GM23338 (cell line): ENCODE measurements at regions not wholly inside any gene's neighbourhood (a gene's known extent, or its start where the extent isn't known, plus 50 kb on each side); places are given as distances from the start of the nearest gene placed in this dataset.

ENCODE experiments used
- ATAC-seq: fragments of 200-7000 bp; cut with Tn5 transposase; 3 replicates; pipeline ENCODE4 v1.9.1; 2020
- DNase-seq: peaks from one replicate; pipeline ENCODE4 v3.0.0-alpha.2; 2015; ENCODE audit warnings: low spot score
- H2AFZ ChIP-seq: fragments of 200-600 bp; sonication (generic); 2 replicates; pipeline ENCODE4 v1.8.0; 2016; ENCODE audit warnings: antibody characterized with exemption, mild to moderate bottlenecking, moderate library complexity
- H3F3A ChIP-seq: fragments of 200-600 bp; sonication (generic); replicated peaks from 2 replicates; pipeline ENCODE4 v1.8.0; 2017; ENCODE audit warnings: antibody characterized with exemption, mixed run types, low read depth
- H3K27ac ChIP-seq: fragments of 200-600 bp; sonication (generic); 2 replicates; pipeline ENCODE4 v1.6.1; 2016; ENCODE audit warnings: low read depth
- H3K27me3 ChIP-seq: fragments of 200-600 bp; sonication (generic); 2 replicates; pipeline ENCODE4 v1.8.0; 2016; ENCODE audit warnings: mild to moderate bottlenecking, mixed run types, moderate library complexity; ENCODE audit not compliant: insufficient read depth
- H3K36me3 ChIP-seq: fragments of 200-600 bp; sonication (generic); 2 replicates; pipeline ENCODE4 v1.8.0; 2016; ENCODE audit warnings: mild to moderate bottlenecking; ENCODE audit not compliant: insufficient read depth
- H3K4me1 ChIP-seq: fragments of 200-600 bp; sonication (generic); 2 replicates; pipeline ENCODE4 v1.8.0; 2016; ENCODE audit warnings: mild to moderate bottlenecking, moderate library complexity; ENCODE audit not compliant: insufficient read depth
- H3K4me2 ChIP-seq: fragments of 200-600 bp; sonication (generic); 2 replicates; pipeline ENCODE4 v1.7.1; 2017; ENCODE audit warnings: mixed run types
- H3K4me3 ChIP-seq: fragments of 200-600 bp; sonication (generic); 2 replicates; pipeline ENCODE4 v1.6.1; 2016; ENCODE audit warnings: mixed run types
- H3K79me2 ChIP-seq: fragments of 200-600 bp; sonication (generic); replicated peaks from 2 replicates; pipeline ENCODE4 v1.8.0; 2017; ENCODE audit warnings: mild to moderate bottlenecking; ENCODE audit not compliant: insufficient read depth
- H3K9me2 ChIP-seq: fragments of 200-600 bp; sonication (generic); 2 replicates; pipeline ENCODE4 v1.8.0; 2017; ENCODE audit not compliant: insufficient read depth
- H4K20me1 ChIP-seq: fragments of 200-600 bp; sonication (generic); replicated peaks from 2 replicates; pipeline ENCODE4 v1.8.0; 2017; ENCODE audit warnings: mild to moderate bottlenecking; ENCODE audit not compliant: insufficient read depth
- H3K27ac Mint-ChIP-seq: 2 replicates; pipeline ENCODE4 v1.8.0; 2020; ENCODE audit warnings: inconsistent platforms, mild to moderate bottlenecking, moderate library complexity, mixed read lengths
- H3K27me3 Mint-ChIP-seq: 3 replicates; pipeline ENCODE4 v1.8.0; 2022; ENCODE audit warnings: low read depth, mild to moderate bottlenecking, moderate library complexity, mixed read lengths, inconsistent platforms; ENCODE audit not compliant: insufficient read depth, poor library complexity
- H3K36me3 Mint-ChIP-seq: 3 replicates; pipeline ENCODE4 v1.8.0; 2021; ENCODE audit warnings: low read depth, mild to moderate bottlenecking, inconsistent platforms, moderate library complexity, mixed read lengths
- H3K4me1 Mint-ChIP-seq: 3 replicates; pipeline ENCODE4 v1.8.0; 2020; ENCODE audit warnings: mild to moderate bottlenecking, inconsistent platforms, mixed read lengths
- H3K4me3 Mint-ChIP-seq: 3 replicates; pipeline ENCODE4 v1.8.0; 2021; ENCODE audit warnings: moderate library complexity, mild to moderate bottlenecking, inconsistent platforms, mixed read lengths
- H3K9me3 Mint-ChIP-seq: 3 replicates; pipeline ENCODE4 v1.8.0; 2020; ENCODE audit warnings: moderate library complexity, mild to moderate bottlenecking, inconsistent platforms, mixed read lengths
- CREB1 ChIP-seq: fragments of 250-450 bp; sonication (Bioruptor Pico); IDR thresholded peaks from 2 replicates; pipeline ENCODE4 v1.5.0; 2020; ENCODE audit warnings: low read depth, mild to moderate bottlenecking, moderate library complexity
- EZH2 ChIP-seq: fragments of 200-600 bp; sonication (generic); IDR thresholded peaks from one replicate; pipeline ENCODE4 v1.8.0; 2017; ENCODE audit warnings: antibody characterized with exemption, mild to moderate bottlenecking, low read depth; ENCODE audit not compliant: unreplicated experiment
- EZH2phosphoT487 ChIP-seq: fragments of 200-600 bp; sonication (generic); IDR thresholded peaks from one replicate; pipeline ENCODE4 v1.8.1; 2018; ENCODE audit warnings: antibody characterized with exemption; ENCODE audit not compliant: unreplicated experiment
- JUNB ChIP-seq: IDR thresholded peaks from one replicate; pipeline ENCODE4 v1.6.1; 2016; ENCODE audit warnings: antibody characterized with exemption; ENCODE audit not compliant: unreplicated experiment
- NANOG ChIP-seq: IDR thresholded peaks from 2 replicates; pipeline ENCODE4 v1.6.1; 2016; ENCODE audit warnings: antibody characterized with exemption, borderline replicate concordance
- POLR2AphosphoS5 ChIP-seq: IDR thresholded peaks from 2 replicates; pipeline ENCODE4 v1.6.1; 2016; ENCODE audit warnings: antibody characterized with exemption, low read depth
- STAT1 ChIP-seq: IDR thresholded peaks from one replicate; pipeline ENCODE4 v1.6.1; 2016; ENCODE audit warnings: antibody characterized with exemption; ENCODE audit not compliant: unreplicated experiment
- ZNF114 ChIP-seq: fragments of 250-450 bp; sonication (Bioruptor Pico); IDR thresholded peaks from 2 replicates; pipeline ENCODE4 v1.5.0; 2020; ENCODE audit warnings: mild to moderate bottlenecking, moderate library complexity
- ZNF331 ChIP-seq: fragments of 250-450 bp; sonication (Bioruptor Pico); IDR thresholded peaks from 2 replicates; pipeline ENCODE4 v1.5.0; 2020; ENCODE audit warnings: low read depth, mild to moderate bottlenecking, moderate library complexity
- TF ChIP-seq, protein P1 (sequence below): IDR thresholded peaks from 2 replicates; pipeline ENCODE4 v1.6.1; 2016; ENCODE audit warnings: antibody characterized with exemption
- TF ChIP-seq, protein P2 (sequence below): IDR thresholded peaks from one replicate; pipeline ENCODE4 v1.6.1; 2018; ENCODE audit warnings: antibody characterized with exemption; ENCODE audit not compliant: unreplicated experiment

GRCh38 chr12:63304887-63305316 is 153.9 kb upstream of the AVPR1A start:
- no peak overlapping the region for H3K4me3 Mint-ChIP-seq
- Histone ChIP-seq H3K36me3 (no peaks in the 10 kb centered on the region), H3F3A (no peaks in the 10 kb centered on the region), H3K27me3 (no peaks in the 10 kb centered on the region), H4K20me1 (no peaks in the 10 kb centered on the region), H3K27ac (no peak overlapping the region), H3K4me3 (no peak overlapping the region), H3K9me2 (no peaks in the 10 kb centered on the region), H3K79me2 (no peaks in the 10 kb centered on the region), H3K4me1 (0 out of 2 replicates have a peak, but pooled peaks cover 14% of the 10 kb centered on the region), H2AFZ (no peak overlapping the region), H3K4me2 (no peak overlapping the region)
- H3K36me3 Mint-ChIP-seq: no peaks in the 10 kb centered on the region; the same call in 2 of the 3 replicates
- 0 out of 2 replicates have a peak overlapping the region, but pooled peaks have one; percentile 48 for H3K27ac Mint-ChIP-seq
- DNase-seq (no peak), ATAC-seq (no peak)
- peaks cover 17% of the 10 kb centered on the region for H3K4me1 Mint-ChIP-seq
- H3K9me3 Mint-ChIP-seq: peaks cover 2% of the 10 kb centered on the region; the same call in 2 of the 3 replicates
- no peak for TF ChIP-seq EZH2
- no peak for TF ChIP-seq EZH2phosphoT487
- no peak for TF ChIP-seq CREB1 (CRISPR knock-in tag)
- TF ChIP-seq POLR2AphosphoS5: no peak
- TF ChIP-seq, protein P1, sequence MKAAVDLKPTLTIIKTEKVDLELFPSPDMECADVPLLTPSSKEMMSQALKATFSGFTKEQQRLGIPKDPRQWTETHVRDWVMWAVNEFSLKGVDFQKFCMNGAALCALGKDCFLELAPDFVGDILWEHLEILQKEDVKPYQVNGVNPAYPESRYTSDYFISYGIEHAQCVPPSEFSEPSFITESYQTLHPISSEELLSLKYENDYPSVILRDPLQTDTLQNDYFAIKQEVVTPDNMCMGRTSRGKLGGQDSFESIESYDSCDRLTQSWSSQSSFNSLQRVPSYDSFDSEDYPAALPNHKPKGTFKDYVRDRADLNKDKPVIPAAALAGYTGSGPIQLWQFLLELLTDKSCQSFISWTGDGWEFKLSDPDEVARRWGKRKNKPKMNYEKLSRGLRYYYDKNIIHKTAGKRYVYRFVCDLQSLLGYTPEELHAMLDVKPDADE: no peak
- H3K27me3 Mint-ChIP-seq: peaks cover 7% of the 10 kb centered on the region

GRCh38 chr12:63302941-63303536 is 152.0 kb upstream of the AVPR1A start:
- no peak overlapping the region for H3K4me3 ChIP-seq
- H3K9me3 Mint-ChIP-seq: no peaks in the 10 kb centered on the region
- H3K4me1 ChIP-seq: 0 out of 2 replicates have a peak, but pooled peaks cover 14% of the 10 kb centered on the region
- no peaks in the 10 kb centered on the region for H3K36me3 Mint-ChIP-seq
- no peak overlapping the region for H3K27ac ChIP-seq
- H3K9me2 ChIP-seq: no peaks in the 10 kb centered on the region
- DNase-seq (no peak), ATAC-seq (no peak)
- H3K4me2 ChIP-seq: no peak overlapping the region
- no peaks in the 10 kb centered on the region for H3K27me3 ChIP-seq
- no peak overlapping the region for H3K27ac Mint-ChIP-seq
- H3K27me3 Mint-ChIP-seq: peaks cover 7% of the 10 kb centered on the region
- H4K20me1 ChIP-seq: no peaks in the 10 kb centered on the region
- H3K79me2 ChIP-seq: no peaks in the 10 kb centered on the region
- peaks cover 15% of the 10 kb centered on the region for H3K4me1 Mint-ChIP-seq
- H3F3A ChIP-seq: no peaks in the 10 kb centered on the region
- no peak for TF ChIP-seq NANOG
- H2AFZ ChIP-seq: 0 out of 2 replicates have a peak overlapping the region, but pooled peaks have one; percentile 40
- no peaks in the 10 kb centered on the region for H3K36me3 ChIP-seq
- no peak overlapping the region for H3K4me3 Mint-ChIP-seq

DNA sequence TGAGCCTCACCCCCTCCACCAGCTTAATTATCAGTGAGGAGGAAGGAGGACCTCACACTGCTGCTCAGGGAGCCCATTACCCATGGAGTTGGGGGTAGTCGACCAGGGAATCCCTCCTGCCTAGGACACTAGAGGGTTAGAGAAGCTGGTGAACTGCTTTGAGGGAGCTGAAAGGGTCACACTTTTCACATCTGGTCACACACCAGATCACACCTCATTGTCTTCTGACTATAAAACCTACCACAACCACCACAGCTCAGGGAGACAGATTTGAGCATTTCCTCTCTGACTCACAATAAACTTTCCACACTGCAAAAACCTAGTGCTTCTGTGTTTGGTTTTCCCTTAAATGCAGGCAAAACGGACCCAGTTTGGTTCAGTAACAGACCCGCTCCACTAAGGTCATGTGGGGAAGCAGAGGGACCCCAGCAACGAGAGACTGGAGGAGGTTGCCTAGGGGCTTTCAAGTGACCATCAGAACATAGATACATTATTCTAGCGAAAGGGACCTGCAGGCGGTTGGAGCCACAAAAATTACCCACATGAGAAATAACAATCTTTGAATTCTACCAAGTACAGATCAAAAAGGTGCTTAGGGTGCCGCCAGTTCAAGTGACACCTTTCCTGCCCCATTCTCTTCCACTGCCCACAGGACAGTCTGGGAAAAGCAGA is 151.4 kb upstream of the AVPR1A start:
- Histone ChIP-seq H3K36me3 (no peaks in the 10 kb centered on the region), H3F3A (no peaks in the 10 kb centered on the region), H3K4me2 (no peak overlapping the region), H3K4me1 (0 out of 2 replicates have a peak, but pooled peaks cover 14% of the 10 kb centered on the region), H2AFZ (peak overlapping the region; percentile 40; the same call in 1 of the 2 replicates), H3K4me3 (no peak overlapping the region), H3K79me2 (no peaks in the 10 kb centered on the region), H3K9me2 (no peaks in the 10 kb centered on the region), H4K20me1 (no peaks in the 10 kb centered on the region), H3K27me3 (no peaks in the 10 kb centered on the region), H3K27ac (no peak overlapping the region)
- no peak for DNase-seq
- Mint-ChIP-seq H3K36me3 (no peaks in the 10 kb centered on the region), H3K27ac (0 out of 2 replicates have a peak overlapping the region, but pooled peaks have one; percentile 33), H3K9me3 (no peaks in the 10 kb centered on the region), H3K27me3 (peaks cover 7% of the 10 kb centered on the region), H3K4me3 (no peak overlapping the region), H3K4me1 (peaks cover 15% of the 10 kb centered on the region)
- ATAC-seq: peak; percentile 28; the same call in 1 of the 3 replicates
- TF ChIP-seq ZNF331 (no peak), ZNF114 (CRISPR knock-in tag) (no peak), EZH2 (no peak), STAT1 (no peak), JUNB (no peak)
- TF ChIP-seq, protein P1: no peak
- TF ChIP-seq, protein P2, sequence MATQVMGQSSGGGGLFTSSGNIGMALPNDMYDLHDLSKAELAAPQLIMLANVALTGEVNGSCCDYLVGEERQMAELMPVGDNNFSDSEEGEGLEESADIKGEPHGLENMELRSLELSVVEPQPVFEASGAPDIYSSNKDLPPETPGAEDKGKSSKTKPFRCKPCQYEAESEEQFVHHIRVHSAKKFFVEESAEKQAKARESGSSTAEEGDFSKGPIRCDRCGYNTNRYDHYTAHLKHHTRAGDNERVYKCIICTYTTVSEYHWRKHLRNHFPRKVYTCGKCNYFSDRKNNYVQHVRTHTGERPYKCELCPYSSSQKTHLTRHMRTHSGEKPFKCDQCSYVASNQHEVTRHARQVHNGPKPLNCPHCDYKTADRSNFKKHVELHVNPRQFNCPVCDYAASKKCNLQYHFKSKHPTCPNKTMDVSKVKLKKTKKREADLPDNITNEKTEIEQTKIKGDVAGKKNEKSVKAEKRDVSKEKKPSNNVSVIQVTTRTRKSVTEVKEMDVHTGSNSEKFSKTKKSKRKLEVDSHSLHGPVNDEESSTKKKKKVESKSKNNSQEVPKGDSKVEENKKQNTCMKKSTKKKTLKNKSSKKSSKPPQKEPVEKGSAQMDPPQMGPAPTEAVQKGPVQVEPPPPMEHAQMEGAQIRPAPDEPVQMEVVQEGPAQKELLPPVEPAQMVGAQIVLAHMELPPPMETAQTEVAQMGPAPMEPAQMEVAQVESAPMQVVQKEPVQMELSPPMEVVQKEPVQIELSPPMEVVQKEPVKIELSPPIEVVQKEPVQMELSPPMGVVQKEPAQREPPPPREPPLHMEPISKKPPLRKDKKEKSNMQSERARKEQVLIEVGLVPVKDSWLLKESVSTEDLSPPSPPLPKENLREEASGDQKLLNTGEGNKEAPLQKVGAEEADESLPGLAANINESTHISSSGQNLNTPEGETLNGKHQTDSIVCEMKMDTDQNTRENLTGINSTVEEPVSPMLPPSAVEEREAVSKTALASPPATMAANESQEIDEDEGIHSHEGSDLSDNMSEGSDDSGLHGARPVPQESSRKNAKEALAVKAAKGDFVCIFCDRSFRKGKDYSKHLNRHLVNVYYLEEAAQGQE: no peak
